ENCODE measurements at regions not wholly inside any gene's neighbourhood (a gene's known extent, or its start where the extent isn't known, plus 50 kb on each side); places are given as distances from the start of the nearest gene placed in this dataset.

DNA sequence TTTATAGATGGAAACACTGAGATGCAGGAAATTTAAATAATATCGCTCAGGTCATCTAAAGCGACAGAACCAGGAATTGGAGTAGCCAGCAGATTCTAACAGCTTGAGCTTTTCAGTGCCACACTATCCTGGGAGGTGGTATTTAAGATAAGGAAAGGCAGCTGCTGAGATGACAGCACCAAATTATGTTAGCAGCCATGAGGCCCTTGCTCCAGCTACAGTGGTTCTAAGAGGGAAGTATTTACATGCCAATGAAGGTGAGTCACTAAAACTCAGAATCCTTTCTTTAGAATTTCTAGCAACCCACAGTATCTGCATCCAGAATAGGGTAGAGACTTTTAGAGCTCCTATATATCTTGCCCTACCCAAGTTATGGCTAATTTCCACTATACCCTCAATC lies 127.0 kb upstream of the VLDLR start:
- no peaks in the 10 kb centered on the region for H3K9me3 Mint-ChIP-seq
- H3K27ac Mint-ChIP-seq = no peak overlapping the region
- H3K4me3 Mint-ChIP-seq = no peak overlapping the region
- peaks cover 6 to 8% of the 10 kb centered on the region in 2 donors for H3K27me3 Mint-ChIP-seq
- H3K4me1 Mint-ChIP-seq = no peaks in the 10 kb centered on the region
- ATAC-seq (replicated peaks) = no peak
- DNase-seq = no peak
- H3K36me3 Mint-ChIP-seq = no peaks in the 10 kb centered on the region

- Mint-ChIP-seq H3K4me3 (no peak overlapping the region), H3K9me3 (no peaks in the 10 kb centered on the region), H3K27me3 (peaks cover 6 to 8% of the 10 kb centered on the region in 2 donors), H3K4me1 (no peaks in the 10 kb centered on the region), H3K36me3 (no peaks in the 10 kb centered on the region), H3K27ac (no peak overlapping the region)
- ATAC-seq (replicated peaks) = no peak
- no peak for DNase-seq
These were observed 126.2 kb upstream of the VLDLR start for GRCh38 chr9:2495221-2496005.

GRCh38 chr9:2496169-2496568 lies 125.4 kb upstream of the VLDLR start:
- Mint-ChIP-seq H3K4me3 (no peak overlapping the region), H3K36me3 (no peaks in the 10 kb centered on the region), H3K27ac (no peak overlapping the region), H3K27me3 (peaks cover 6% of the 10 kb centered on the region in 2 donors), H3K9me3 (no peaks in the 10 kb centered on the region), H3K4me1 (no peaks in the 10 kb centered on the region)
- DNase-seq (no peak), ATAC-seq (replicated peaks) (no peak)

GRCh38 chr9:2496934-2497333 lies 124.7 kb upstream of the VLDLR start:
- H3K9me3 Mint-ChIP-seq = no peaks in the 10 kb centered on the region
- DNase-seq = no peak

GRCh38 chr9:2497666-2498400 lies 123.8 kb upstream of the VLDLR start:
- peaks cover 4 to 6% of the 10 kb centered on the region in 2 donors for H3K27me3 Mint-ChIP-seq
- no peak overlapping the region for H3K27ac Mint-ChIP-seq
- H3K36me3 Mint-ChIP-seq = no peaks in the 10 kb centered on the region
- no peak for DNase-seq
- H3K4me3 Mint-ChIP-seq = no peak overlapping the region
- H3K4me1 Mint-ChIP-seq = no peaks in the 10 kb centered on the region
- no peak for ATAC-seq (replicated peaks)
- H3K9me3 Mint-ChIP-seq = no peaks in the 10 kb centered on the region

More at GRCh38 chr9:2496934-2497333, 124.7 kb upstream of the VLDLR start:
- Mint-ChIP-seq H3K4me3 (no peak overlapping the region), H3K27ac (no peak overlapping the region), H3K36me3 (no peaks in the 10 kb centered on the region), H3K27me3 (peaks cover 4 to 6% of the 10 kb centered on the region in 2 donors), H3K4me1 (no peaks in the 10 kb centered on the region)
- ATAC-seq (replicated peaks) = no peak

- Mint-ChIP-seq H3K9me3 (no peaks in the 10 kb centered on the region), H3K27me3 (no peaks in the 10 kb centered on the region), H3K36me3 (no peaks in the 10 kb centered on the region), H3K27ac (no peak overlapping the region), H3K4me1 (no peaks in the 10 kb centered on the region), H3K4me3 (no peak overlapping the region)
- DNase-seq = no peak
- ATAC-seq (replicated peaks) = no peak
These were observed 119.4 kb upstream of the VLDLR start for GRCh38 chr9:2502210-2502609.

DNA sequence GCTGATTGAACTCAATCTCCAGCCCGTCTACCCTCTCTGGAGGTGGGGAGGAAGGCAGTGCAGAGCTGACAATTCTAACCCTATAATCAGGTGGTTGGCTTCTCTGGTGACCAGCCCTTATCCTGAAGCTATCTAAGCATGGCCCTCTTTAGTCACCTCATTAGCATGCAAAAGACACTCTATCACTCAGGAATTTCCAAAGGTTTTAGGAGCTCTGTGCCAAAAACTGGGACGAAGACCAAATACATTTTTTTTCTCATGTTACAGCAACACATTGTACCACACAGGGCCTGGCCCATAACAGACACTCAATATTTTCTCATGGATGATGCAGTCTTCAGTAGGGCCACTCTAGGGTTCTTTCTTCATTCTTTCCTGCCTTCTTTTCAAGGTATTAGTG lies 118.8 kb upstream of the VLDLR start:
- no peaks in the 10 kb centered on the region for H3K27me3 Mint-ChIP-seq
- no peaks in the 10 kb centered on the region for H3K36me3 Mint-ChIP-seq
- DNase-seq (no peak), ATAC-seq (replicated peaks) (no peak)
- H3K9me3 Mint-ChIP-seq = no peaks in the 10 kb centered on the region
- no peaks in the 10 kb centered on the region for H3K4me1 Mint-ChIP-seq
- no peak overlapping the region for H3K4me3 Mint-ChIP-seq
- H3K27ac Mint-ChIP-seq = no peak overlapping the region

- H3K4me3 Mint-ChIP-seq = no peak overlapping the region
These were observed 115.3 kb upstream of the VLDLR start for GRCh38 chr9:2506321-2506720.

GRCh38 chr9:2523591-2523990 lies 98.0 kb upstream of the VLDLR start:
- H3K4me1 Mint-ChIP-seq = no peaks in the 10 kb centered on the region
- no peak overlapping the region for H3K27ac Mint-ChIP-seq
- peaks cover 0 to 3% of the 10 kb centered on the region in 2 donors for H3K27me3 Mint-ChIP-seq
- peaks cover 14% of the 10 kb centered on the region in 2 donors for H3K9me3 Mint-ChIP-seq
- no peak overlapping the region for H3K4me3 Mint-ChIP-seq
- no peak for DNase-seq
- peaks cover 0 to 5% of the 10 kb centered on the region in 2 donors for H3K36me3 Mint-ChIP-seq
- no peak for ATAC-seq (replicated peaks)

More at GRCh38 chr9:2506321-2506720, 115.3 kb upstream of the VLDLR start:
- ATAC-seq (replicated peaks) = no peak
- Mint-ChIP-seq H3K27me3 (no peaks in the 10 kb centered on the region), H3K36me3 (no peaks in the 10 kb centered on the region), H3K4me1 (no peaks in the 10 kb centered on the region), H3K27ac (no peak overlapping the region), H3K9me3 (peaks cover 4 to 7% of the 10 kb centered on the region in 2 donors)
- no peak for DNase-seq

DNA sequence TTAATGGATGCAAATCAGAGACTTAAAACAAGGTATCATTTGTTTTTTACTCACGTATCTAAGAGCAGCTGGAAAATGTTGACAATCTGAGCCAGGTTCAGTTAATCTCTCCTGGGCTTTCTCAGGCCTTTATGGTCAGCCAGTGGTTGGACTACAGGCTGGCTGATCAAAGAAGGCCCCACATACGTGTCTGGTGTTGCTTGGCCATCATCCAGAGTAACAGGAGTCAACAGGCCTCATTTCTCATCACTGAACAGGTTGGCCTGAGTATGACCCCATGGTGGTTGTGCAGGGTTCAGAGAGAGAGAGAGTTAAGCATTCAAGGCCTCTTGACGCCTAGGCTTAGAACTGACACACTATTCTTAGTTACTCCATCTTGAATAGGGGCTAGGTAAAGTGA lies 97.0 kb upstream of the VLDLR start:
- Mint-ChIP-seq H3K36me3 (peaks cover 0 to 3% of the 10 kb centered on the region in 2 donors), H3K27ac (no peak overlapping the region), H3K27me3 (peaks cover 0 to 3% of the 10 kb centered on the region in 2 donors), H3K4me3 (no peak overlapping the region), H3K9me3 (peaks cover 6 to 10% of the 10 kb centered on the region in 2 donors), H3K4me1 (no peaks in the 10 kb centered on the region)
- no peak for ATAC-seq (replicated peaks)
- no peak for DNase-seq

DNA sequence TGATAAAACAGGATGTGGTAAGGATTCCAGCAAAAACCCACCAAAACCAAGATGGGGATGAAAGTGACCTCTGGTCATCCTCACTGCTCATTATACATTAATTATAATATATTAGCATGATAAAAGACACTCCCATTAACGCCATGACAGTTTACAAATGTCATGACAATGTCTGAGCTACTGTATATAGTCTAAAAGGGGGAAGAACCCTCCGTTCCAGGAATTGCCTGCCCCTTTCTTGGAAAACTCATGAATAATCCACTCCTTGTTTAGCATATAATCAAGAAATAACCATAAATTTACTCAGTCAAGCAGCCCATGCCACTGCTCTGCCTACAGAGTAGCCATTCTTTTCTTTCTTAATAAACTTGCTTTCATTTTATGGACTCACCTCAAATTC lies 96.4 kb upstream of the VLDLR start:
- H3K36me3 Mint-ChIP-seq = peaks cover 0 to 3% of the 10 kb centered on the region in 2 donors
- H3K4me3 Mint-ChIP-seq = no peak overlapping the region
- peaks cover 3 to 6% of the 10 kb centered on the region in 2 donors for H3K9me3 Mint-ChIP-seq
- DNase-seq = no peak
- no peak for ATAC-seq (replicated peaks)
- H3K27me3 Mint-ChIP-seq = peaks cover 0 to 3% of the 10 kb centered on the region in 2 donors
- no peaks in the 10 kb centered on the region for H3K4me1 Mint-ChIP-seq
- H3K27ac Mint-ChIP-seq = no peak overlapping the region

- DNase-seq (no peak), ATAC-seq (replicated peaks) (no peak)
- Mint-ChIP-seq H3K4me3 (no peak overlapping the region), H3K4me1 (no peaks in the 10 kb centered on the region), H3K27ac (no peak overlapping the region), H3K27me3 (peaks cover 0 to 3% of the 10 kb centered on the region in 2 donors), H3K9me3 (peaks cover 2 to 4% of the 10 kb centered on the region in 2 donors), H3K36me3 (no peaks in the 10 kb centered on the region)
These were observed 95.3 kb upstream of the VLDLR start for GRCh38 chr9:2526071-2526828.

- no peak overlapping the region for H3K27ac Mint-ChIP-seq
- no peaks in the 10 kb centered on the region for H3K4me1 Mint-ChIP-seq
- no peak for DNase-seq
- peaks cover 4% of the 10 kb centered on the region in 2 donors for H3K9me3 Mint-ChIP-seq
- H3K36me3 Mint-ChIP-seq = no peaks in the 10 kb centered on the region
- no peaks in the 10 kb centered on the region for H3K27me3 Mint-ChIP-seq
- H3K4me3 Mint-ChIP-seq = no peak overlapping the region
- no peak for ATAC-seq (replicated peaks)
These were observed 90.1 kb upstream of the VLDLR start for GRCh38 chr9:2531481-2531880.

GRCh38 chr9:2536511-2536910 lies 85.1 kb upstream of the VLDLR start:
- Mint-ChIP-seq H3K4me3 (no peak overlapping the region), H3K9me3 (peaks cover 0 to 2% of the 10 kb centered on the region in 2 donors), H3K4me1 (no peaks in the 10 kb centered on the region), H3K27me3 (peaks cover 0 to 4% of the 10 kb centered on the region in 2 donors), H3K27ac (no peak overlapping the region), H3K36me3 (no peaks in the 10 kb centered on the region)
- ATAC-seq (replicated peaks) (no peak), DNase-seq (no peak)
